Type B pancreatic cell (in vitro differentiated cells): ENCODE measurements at regions not wholly inside any gene's neighbourhood (a gene's known extent, or its start where the extent isn't known, plus 50 kb on each side); places are given as distances from the start of the nearest gene placed in this dataset.

ENCODE experiments used
- DNase-seq: peaks from one replicate; pipeline ENCODE4 v3.0.0; 2021; ENCODE audit warnings: mixed read lengths; ENCODE audit not compliant: unreplicated experiment; ENCODE audit errors: extremely low spot score
- H3K27ac Mint-ChIP-seq: 2 replicates; pipeline ENCODE4 v1.8.0; 2021; ENCODE audit warnings: mild to moderate bottlenecking, mixed read lengths
- H3K27me3 Mint-ChIP-seq: 2 replicates; pipeline ENCODE4 v1.8.0; 2021; ENCODE audit warnings: mixed read lengths
- H3K36me3 Mint-ChIP-seq: 2 replicates; pipeline ENCODE4 v1.8.0; 2021; ENCODE audit warnings: mixed read lengths
- H3K4me1 Mint-ChIP-seq: one replicate; pipeline ENCODE4 v1.8.0; 2021; ENCODE audit warnings: mixed read lengths; ENCODE audit not compliant: unreplicated experiment
- H3K4me3 Mint-ChIP-seq: 2 replicates; pipeline ENCODE4 v1.8.0; 2021; ENCODE audit warnings: mild to moderate bottlenecking, mixed read lengths
- H3K9me3 Mint-ChIP-seq: 2 replicates; pipeline ENCODE4 v1.8.0; 2021; ENCODE audit warnings: mixed read lengths
- TF ChIP-seq, protein P1 (sequence below): fragments of 200-600 bp; sonication (generic); conservative IDR thresholded peaks from 2 replicates; pipeline ENCODE4 v1.5.0; 2021; ENCODE audit warnings: antibody characterized with exemption, mild to moderate bottlenecking

GRCh38 chr2:105187531-105187930 lies 54.0 kb upstream of the GPR45 start:
- DNase-seq = no peak
- Mint-ChIP-seq H3K27ac (peak overlapping the region; percentile 34), H3K36me3 (no peaks in the 10 kb centered on the region), H3K27me3 (peaks cover 3% of the 10 kb centered on the region), H3K9me3 (no peaks in the 10 kb centered on the region), H3K4me3 (peak overlapping the region; percentile 42), H3K4me1 (peaks cover 29% of the 10 kb centered on the region)
- TF ChIP-seq, protein P1, sequence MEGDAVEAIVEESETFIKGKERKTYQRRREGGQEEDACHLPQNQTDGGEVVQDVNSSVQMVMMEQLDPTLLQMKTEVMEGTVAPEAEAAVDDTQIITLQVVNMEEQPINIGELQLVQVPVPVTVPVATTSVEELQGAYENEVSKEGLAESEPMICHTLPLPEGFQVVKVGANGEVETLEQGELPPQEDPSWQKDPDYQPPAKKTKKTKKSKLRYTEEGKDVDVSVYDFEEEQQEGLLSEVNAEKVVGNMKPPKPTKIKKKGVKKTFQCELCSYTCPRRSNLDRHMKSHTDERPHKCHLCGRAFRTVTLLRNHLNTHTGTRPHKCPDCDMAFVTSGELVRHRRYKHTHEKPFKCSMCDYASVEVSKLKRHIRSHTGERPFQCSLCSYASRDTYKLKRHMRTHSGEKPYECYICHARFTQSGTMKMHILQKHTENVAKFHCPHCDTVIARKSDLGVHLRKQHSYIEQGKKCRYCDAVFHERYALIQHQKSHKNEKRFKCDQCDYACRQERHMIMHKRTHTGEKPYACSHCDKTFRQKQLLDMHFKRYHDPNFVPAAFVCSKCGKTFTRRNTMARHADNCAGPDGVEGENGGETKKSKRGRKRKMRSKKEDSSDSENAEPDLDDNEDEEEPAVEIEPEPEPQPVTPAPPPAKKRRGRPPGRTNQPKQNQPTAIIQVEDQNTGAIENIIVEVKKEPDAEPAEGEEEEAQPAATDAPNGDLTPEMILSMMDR = no peak

DNA sequence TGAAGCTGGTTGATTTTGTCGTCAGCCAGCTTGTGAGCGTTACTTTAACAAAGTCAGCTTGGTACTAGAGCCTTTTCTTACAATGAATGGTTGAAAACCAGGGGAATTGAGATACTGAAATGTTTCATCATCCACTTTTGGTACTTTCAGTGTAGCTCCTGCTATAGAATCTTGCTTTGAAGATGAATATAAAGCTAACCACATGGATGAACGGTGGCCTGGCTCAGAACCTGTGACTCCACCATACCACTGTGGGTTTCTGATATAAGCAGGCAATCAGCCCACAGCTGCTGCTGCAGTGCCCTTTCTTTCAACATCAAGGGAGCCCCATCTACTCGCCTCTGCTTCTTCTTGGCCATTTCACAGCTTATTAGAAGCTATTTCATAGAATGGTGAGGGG lies 53.2 kb upstream of the GPR45 start:
- DNase-seq = no peak
- H3K27ac Mint-ChIP-seq = no peak overlapping the region
- TF ChIP-seq, protein P1 = no peak
- no peak overlapping the region for H3K4me3 Mint-ChIP-seq
- H3K27me3 Mint-ChIP-seq = peaks cover 3% of the 10 kb centered on the region
- no peaks in the 10 kb centered on the region for H3K9me3 Mint-ChIP-seq
- no peaks in the 10 kb centered on the region for H3K36me3 Mint-ChIP-seq
- peaks cover 29% of the 10 kb centered on the region for H3K4me1 Mint-ChIP-seq
